ENCODE measurements at regions not wholly inside any gene's neighbourhood (a gene's known extent, or its start where the extent isn't known, plus 50 kb on each side); places are given as distances from the start of the nearest gene placed in this dataset.

GRCh38 chr6:113736978-113737377 lies 120.2 kb upstream of the MARCKS start:
- H3K4me3 ChIP-seq (ENCODE audit: low read depth, low read length): no peak overlapping the region
- no peak for DNase-seq (ENCODE audit: low read depth, low spot score)
- POLR2A ChIA-PET: no interaction called here
- TF ChIP-seq CTCF (IDR thresholded peaks at IDR 0.05; ENCODE audit: insufficient read depth, low read length, missing control alignments): no peak
- CTCF ChIA-PET: no interaction called here

DNA sequence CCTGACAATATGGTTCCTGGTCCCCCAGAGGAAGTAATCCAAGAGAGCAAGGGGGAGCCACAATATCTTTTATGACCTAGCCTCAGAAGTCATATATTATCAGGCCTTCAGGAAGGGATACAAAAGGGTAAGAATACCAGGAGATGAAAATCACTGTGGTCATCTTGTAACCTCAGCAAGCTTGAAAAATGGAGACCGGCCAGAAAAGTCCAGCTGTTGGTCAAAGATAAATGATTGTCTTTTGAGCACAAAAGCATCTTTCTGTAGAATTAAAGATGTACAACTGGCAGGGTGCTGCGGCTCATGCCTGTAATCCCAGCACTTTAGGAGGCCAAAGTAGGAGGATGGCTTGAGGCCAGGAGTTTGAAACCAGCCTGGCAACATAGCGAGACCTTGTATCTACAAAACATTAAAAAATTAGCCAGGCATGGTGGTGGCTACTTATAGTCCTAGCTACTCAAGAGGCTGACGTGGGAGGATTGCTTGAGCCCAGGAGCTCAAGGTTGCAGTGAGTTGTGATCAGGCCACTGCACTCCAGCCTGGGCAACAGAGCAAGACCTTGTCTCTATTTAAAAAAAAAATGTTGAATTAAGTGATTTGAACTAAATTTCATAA lies 118.0 kb upstream of the MARCKS start:
- no peak for DNase-seq (ENCODE audit: low read depth, low spot score)
- no peak for TF ChIP-seq CTCF (IDR thresholded peaks at IDR 0.05; ENCODE audit: insufficient read depth, low read length, missing control alignments)
- no peak overlapping the region for H3K4me3 ChIP-seq (ENCODE audit: low read depth, low read length)
- ChIA-PET CTCF (no interaction called here), POLR2A (no interaction called here)

GRCh38 chr6:113741651-113742050 lies 115.5 kb upstream of the MARCKS start:
- no peak overlapping the region for H3K4me3 ChIP-seq (ENCODE audit: low read depth, low read length)
- ChIA-PET POLR2A (no interaction called here), CTCF (no interaction called here)
- DNase-seq (ENCODE audit: low read depth, low spot score): no peak
- no peak for TF ChIP-seq CTCF (IDR thresholded peaks at IDR 0.05; ENCODE audit: insufficient read depth, low read length, missing control alignments)

- no peak for DNase-seq (ENCODE audit: low read depth, low spot score)
- CTCF ChIA-PET: no interaction called here
- H3K4me3 ChIP-seq (ENCODE audit: low read depth, low read length): no peak overlapping the region
- no peak for TF ChIP-seq CTCF (IDR thresholded peaks at IDR 0.05; ENCODE audit: insufficient read depth, low read length, missing control alignments)
- POLR2A ChIA-PET: no interaction called here
Observed at GRCh38 chr6:113742342-113742741, 114.8 kb upstream of the MARCKS start.

DNA sequence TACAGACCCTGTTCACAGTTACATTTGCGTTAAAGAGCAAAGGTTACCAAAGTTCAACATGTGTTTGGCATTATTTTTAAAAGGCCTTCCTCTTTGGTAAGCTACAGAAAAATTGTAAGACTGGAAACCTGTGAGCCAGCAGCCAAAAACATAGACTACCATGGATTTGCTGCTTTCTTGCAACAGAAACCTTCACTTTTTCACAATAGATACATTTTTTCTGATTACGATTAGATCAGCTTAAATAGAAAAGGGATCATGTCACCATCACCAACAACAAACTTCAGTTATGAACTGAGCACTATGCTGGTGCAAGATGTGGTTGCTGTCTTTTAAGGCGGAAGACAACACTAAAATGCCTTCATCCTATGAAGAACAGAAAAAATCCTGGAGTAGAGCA lies 112.3 kb upstream of the MARCKS start:
- no peak for TF ChIP-seq CTCF (IDR thresholded peaks at IDR 0.05; ENCODE audit: insufficient read depth, low read length, missing control alignments)
- CTCF ChIA-PET: interaction anchor here (0.9 kb wide), 1 partner anchor 11 kb away, joined by 4 read pairs; no protein-coding TSS in a partner anchor
- POLR2A ChIA-PET: no interaction called here
- DNase-seq (ENCODE audit: low read depth, low spot score): no peak
- H3K4me3 ChIP-seq (ENCODE audit: low read depth, low read length): no peak overlapping the region

DNA sequence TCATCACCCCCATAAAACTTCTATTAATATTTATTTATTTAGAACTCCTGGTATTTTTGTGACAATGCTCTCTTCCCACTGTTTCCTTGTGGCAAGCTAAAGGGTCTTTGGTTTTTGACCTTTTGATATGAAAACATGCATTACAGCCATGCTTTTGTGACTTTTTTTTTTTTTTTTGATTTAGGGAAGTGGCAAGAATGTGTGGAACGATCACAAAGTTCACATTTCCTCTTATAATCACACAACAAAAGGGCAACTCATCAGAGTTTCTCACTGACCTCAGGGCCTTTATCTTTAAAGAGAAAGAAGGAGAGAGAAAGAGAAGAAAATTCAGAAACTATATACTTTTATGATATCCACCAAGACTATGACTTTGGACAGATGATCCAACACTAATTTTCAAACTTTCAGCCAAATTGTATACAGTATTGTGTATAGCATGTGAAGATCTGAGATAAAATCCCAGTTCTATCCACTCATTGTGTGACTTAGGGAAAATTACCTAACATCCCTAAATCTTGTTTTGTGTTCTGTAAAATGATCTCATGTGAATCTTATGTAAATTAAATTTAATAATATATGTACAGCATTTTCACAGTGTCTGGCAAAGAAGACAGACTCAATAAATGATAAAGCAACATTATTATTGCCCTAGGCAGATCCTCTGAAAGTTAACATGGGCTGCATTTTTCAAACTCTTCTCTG lies 106.8 kb upstream of the MARCKS start:
- ChIA-PET POLR2A (no interaction called here), CTCF (no interaction called here)
- H3K4me3 ChIP-seq (ENCODE audit: low read depth, low read length): no peak overlapping the region
- TF ChIP-seq CTCF (IDR thresholded peaks at IDR 0.05; ENCODE audit: insufficient read depth, low read length, missing control alignments): no peak
- DNase-seq (ENCODE audit: low read depth, low spot score): no peak
